A673 (cell line): ENCODE measurements at regions not wholly inside any gene's neighbourhood (a gene's known extent, or its start where the extent isn't known, plus 50 kb on each side); places are given as distances from the start of the nearest gene placed in this dataset.

Experiments used
- EZH2 ChIP-seq: fragments of 200-600 bp; sonication (generic); IDR thresholded peaks from 2 replicates; pipeline ENCODE4 v1.6.1; 2017; ENCODE audit warnings: borderline replicate concordance, low read depth, mild to moderate bottlenecking, mixed read lengths, antibody characterized with exemption, low read length; ENCODE audit not compliant: poor library complexity, severe bottlenecking
- TF ChIP-seq, protein P1 (sequence below): fragments of 300-800, 200-600 bp; sonication (generic); conservative IDR thresholded peaks from 2 replicates; pipeline ENCODE4 v1.5.1; 2017; ENCODE audit warnings: low read depth, mild to moderate bottlenecking, antibody characterized with exemption, low read length, moderate library complexity, mixed read lengths

- TF ChIP-seq, protein P1, sequence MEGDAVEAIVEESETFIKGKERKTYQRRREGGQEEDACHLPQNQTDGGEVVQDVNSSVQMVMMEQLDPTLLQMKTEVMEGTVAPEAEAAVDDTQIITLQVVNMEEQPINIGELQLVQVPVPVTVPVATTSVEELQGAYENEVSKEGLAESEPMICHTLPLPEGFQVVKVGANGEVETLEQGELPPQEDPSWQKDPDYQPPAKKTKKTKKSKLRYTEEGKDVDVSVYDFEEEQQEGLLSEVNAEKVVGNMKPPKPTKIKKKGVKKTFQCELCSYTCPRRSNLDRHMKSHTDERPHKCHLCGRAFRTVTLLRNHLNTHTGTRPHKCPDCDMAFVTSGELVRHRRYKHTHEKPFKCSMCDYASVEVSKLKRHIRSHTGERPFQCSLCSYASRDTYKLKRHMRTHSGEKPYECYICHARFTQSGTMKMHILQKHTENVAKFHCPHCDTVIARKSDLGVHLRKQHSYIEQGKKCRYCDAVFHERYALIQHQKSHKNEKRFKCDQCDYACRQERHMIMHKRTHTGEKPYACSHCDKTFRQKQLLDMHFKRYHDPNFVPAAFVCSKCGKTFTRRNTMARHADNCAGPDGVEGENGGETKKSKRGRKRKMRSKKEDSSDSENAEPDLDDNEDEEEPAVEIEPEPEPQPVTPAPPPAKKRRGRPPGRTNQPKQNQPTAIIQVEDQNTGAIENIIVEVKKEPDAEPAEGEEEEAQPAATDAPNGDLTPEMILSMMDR = no peak
- TF ChIP-seq EZH2 = no peak
Measured at GRCh38 chr5:9895302-9895645, 265.1 kb upstream of the TAS2R1 start.
